ENCODE measurements at regions not wholly inside any gene's neighbourhood (a gene's known extent, or its start where the extent isn't known, plus 50 kb on each side); places are given as distances from the start of the nearest gene placed in this dataset.

GRCh38 chr22:48658871-48659270, 1168.8 kb downstream of the BRD1 start:
- no peak for TF ChIP-seq CTCF (IDR thresholded peaks at IDR 0.05; ENCODE audit: insufficient read depth, low read length, severe bottlenecking)
- no peak for DNase-seq (ENCODE audit: low read depth)
- Histone ChIP-seq H3K4me3 (ENCODE audit: low read depth, low read length) (no peak overlapping the region), H3K27me3 (ENCODE audit: control insufficient read depth, insufficient read depth, low read length) (no peaks in the 10 kb centered on the region), H3K36me3 (ENCODE audit: control insufficient read depth, insufficient read depth, low read length) (no peaks in the 10 kb centered on the region)
- FAIRE-seq: no peak

GRCh38 chr22:48658246-48658645, 1169.4 kb downstream of the BRD1 start:
- no peaks in the 10 kb centered on the region for H3K36me3 ChIP-seq (ENCODE audit: control insufficient read depth, insufficient read depth, low read length)
- DNase-seq (ENCODE audit: low read depth): no peak
- no peaks in the 10 kb centered on the region for H3K27me3 ChIP-seq (ENCODE audit: control insufficient read depth, insufficient read depth, low read length)
- H3K4me3 ChIP-seq (ENCODE audit: low read depth, low read length): no peak overlapping the region
- no peak for FAIRE-seq
- no peak for TF ChIP-seq CTCF (IDR thresholded peaks at IDR 0.05; ENCODE audit: insufficient read depth, low read length, severe bottlenecking)

GRCh38 chr22:48654492-48654891, 1173.2 kb downstream of the BRD1 start:
- Histone ChIP-seq H3K27me3 (ENCODE audit: control insufficient read depth, insufficient read depth, low read length) (no peaks in the 10 kb centered on the region), H3K36me3 (ENCODE audit: control insufficient read depth, insufficient read depth, low read length) (no peaks in the 10 kb centered on the region), H3K4me3 (ENCODE audit: low read depth, low read length) (no peak overlapping the region)
- DNase-seq (ENCODE audit: low read depth) (no peak), FAIRE-seq (no peak)
- TF ChIP-seq CTCF (IDR thresholded peaks at IDR 0.05; ENCODE audit: insufficient read depth, low read length, severe bottlenecking): no peak

- TF ChIP-seq CTCF (IDR thresholded peaks at IDR 0.05; ENCODE audit: insufficient read depth, low read length, severe bottlenecking): no peak
- no peak for FAIRE-seq
- Histone ChIP-seq H3K4me3 (ENCODE audit: low read depth, low read length) (no peak overlapping the region), H3K27me3 (ENCODE audit: control insufficient read depth, insufficient read depth, low read length) (no peaks in the 10 kb centered on the region), H3K36me3 (ENCODE audit: control insufficient read depth, insufficient read depth, low read length) (no peaks in the 10 kb centered on the region)
- DNase-seq (ENCODE audit: low read depth): no peak
Measured at GRCh38 chr22:48653929-48654328, 1173.7 kb downstream of the BRD1 start.

GRCh38 chr22:48653306-48653705, 1174.4 kb downstream of the BRD1 start:
- no peaks in the 10 kb centered on the region for H3K36me3 ChIP-seq (ENCODE audit: control insufficient read depth, insufficient read depth, low read length)
- no peaks in the 10 kb centered on the region for H3K27me3 ChIP-seq (ENCODE audit: control insufficient read depth, insufficient read depth, low read length)
- no peak for FAIRE-seq
- no peak for TF ChIP-seq CTCF (IDR thresholded peaks at IDR 0.05; ENCODE audit: insufficient read depth, low read length, severe bottlenecking)
- DNase-seq (ENCODE audit: low read depth): no peak
- no peak overlapping the region for H3K4me3 ChIP-seq (ENCODE audit: low read depth, low read length)

GRCh38 chr22:48652796-48653195, 1174.9 kb downstream of the BRD1 start:
- TF ChIP-seq CTCF (IDR thresholded peaks at IDR 0.05; ENCODE audit: insufficient read depth, low read length, severe bottlenecking): no peak
- no peak for FAIRE-seq
- Histone ChIP-seq H3K27me3 (ENCODE audit: control insufficient read depth, insufficient read depth, low read length) (no peaks in the 10 kb centered on the region), H3K4me3 (ENCODE audit: low read depth, low read length) (no peak overlapping the region), H3K36me3 (ENCODE audit: control insufficient read depth, insufficient read depth, low read length) (no peaks in the 10 kb centered on the region)
- no peak for DNase-seq (ENCODE audit: low read depth)

Measured in bronchial epithelial cell (primary cell).